ENCODE measurements at regions not wholly inside any gene's neighbourhood (a gene's known extent, or its start where the extent isn't known, plus 50 kb on each side); places are given as distances from the start of the nearest gene placed in this dataset.
"Not testable (repeated sequence)": the region's sequence is repeated elsewhere in the genome, so short reads cannot be mapped to it uniquely, and the experiment has no call there.

DNA sequence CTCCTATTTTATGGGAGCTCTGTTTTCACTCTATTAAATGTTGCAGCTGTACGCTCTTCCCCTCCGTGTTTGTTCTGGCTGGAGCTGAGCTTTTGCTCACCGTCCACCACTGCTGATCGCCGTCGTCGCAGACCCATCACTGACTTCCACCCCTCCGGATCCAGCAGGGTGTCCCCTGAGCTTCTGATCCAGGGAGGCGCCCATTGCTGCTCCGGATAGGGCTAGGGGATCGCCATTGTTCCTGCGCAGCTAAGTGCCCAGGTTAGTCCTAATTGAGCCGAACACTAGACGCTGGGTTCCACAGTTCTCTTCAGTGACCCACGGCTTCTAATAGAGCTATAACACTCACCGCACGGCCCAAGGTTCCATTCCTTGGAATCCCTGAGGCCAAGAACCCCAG is 96.2 kb upstream of the PRDM9 start:
- H3K36me3 ChIP-seq (ENCODE audit: insufficient read depth, low read length, poor library complexity, severe bottlenecking) = no peaks in the 10 kb centered on the region
- no peak for TF ChIP-seq EZH2 (IDR thresholded peaks at IDR 0.05; ENCODE audit: borderline replicate concordance, low read depth, low read length, poor library complexity, severe bottlenecking)
- TF ChIP-seq, protein P1, sequence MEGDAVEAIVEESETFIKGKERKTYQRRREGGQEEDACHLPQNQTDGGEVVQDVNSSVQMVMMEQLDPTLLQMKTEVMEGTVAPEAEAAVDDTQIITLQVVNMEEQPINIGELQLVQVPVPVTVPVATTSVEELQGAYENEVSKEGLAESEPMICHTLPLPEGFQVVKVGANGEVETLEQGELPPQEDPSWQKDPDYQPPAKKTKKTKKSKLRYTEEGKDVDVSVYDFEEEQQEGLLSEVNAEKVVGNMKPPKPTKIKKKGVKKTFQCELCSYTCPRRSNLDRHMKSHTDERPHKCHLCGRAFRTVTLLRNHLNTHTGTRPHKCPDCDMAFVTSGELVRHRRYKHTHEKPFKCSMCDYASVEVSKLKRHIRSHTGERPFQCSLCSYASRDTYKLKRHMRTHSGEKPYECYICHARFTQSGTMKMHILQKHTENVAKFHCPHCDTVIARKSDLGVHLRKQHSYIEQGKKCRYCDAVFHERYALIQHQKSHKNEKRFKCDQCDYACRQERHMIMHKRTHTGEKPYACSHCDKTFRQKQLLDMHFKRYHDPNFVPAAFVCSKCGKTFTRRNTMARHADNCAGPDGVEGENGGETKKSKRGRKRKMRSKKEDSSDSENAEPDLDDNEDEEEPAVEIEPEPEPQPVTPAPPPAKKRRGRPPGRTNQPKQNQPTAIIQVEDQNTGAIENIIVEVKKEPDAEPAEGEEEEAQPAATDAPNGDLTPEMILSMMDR (conservative IDR thresholded peaks at IDR 0.05; ENCODE audit: low read depth, low read length) = no peak
- intact Hi-C loops (cut with micrococcal nuclease; ENCODE audit: unreplicated experiment) = no loop called here
- H3K27me3 ChIP-seq (replicated peaks; ENCODE audit: insufficient read depth, low read depth, low read length, poor library complexity) = no peaks in the 10 kb centered on the region
- POLR2A ChIA-PET (ENCODE audit: low non-redundant PET) = no interaction called here
- no peak for DNase-seq (ENCODE audit: low spot score)
- no TSS peak for BruUV-seq (replicated peaks)
- H3K4me1 ChIP-seq (ENCODE audit: insufficient read depth, low read length, poor library complexity, severe bottlenecking) = no peaks in the 10 kb centered on the region
- no peak overlapping the region for H3K27ac ChIP-seq (ENCODE audit: low read depth, low read length, poor library complexity, severe bottlenecking)
- H3K4me3 ChIP-seq (ENCODE audit: low read depth, low read length, poor library complexity, severe bottlenecking) = no peak overlapping the region
- CTCF ChIA-PET = no interaction called here
- no peaks in the 10 kb centered on the region for H3K9me3 ChIP-seq (ENCODE audit: low read depth, low read length, poor library complexity, severe bottlenecking)

DNA sequence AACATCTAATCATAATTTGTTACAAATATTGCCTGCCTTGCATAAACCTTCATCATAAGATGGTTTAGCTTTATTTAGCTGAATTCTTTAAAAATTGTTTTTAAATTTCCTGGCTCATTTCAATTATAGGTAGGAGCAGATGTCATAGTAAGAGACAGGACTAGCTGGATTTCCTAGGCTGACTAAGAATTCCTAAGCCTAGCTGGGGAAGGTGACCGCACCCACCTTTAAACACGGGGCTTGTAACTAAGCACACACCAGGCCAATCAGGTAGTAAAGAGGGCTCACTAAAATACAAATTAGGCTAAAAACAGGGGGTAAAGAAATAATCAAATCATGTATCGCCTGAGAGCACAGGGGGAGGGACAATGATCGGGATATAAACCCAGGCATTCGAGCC is 96.6 kb upstream of the PRDM9 start:
- BruUV-seq (replicated peaks); H3K4me3 ChIP-seq (ENCODE audit: low read depth, low read length, poor library complexity, severe bottlenecking); H3K4me1 ChIP-seq (ENCODE audit: insufficient read depth, low read length, poor library complexity, severe bottlenecking); POLR2A ChIA-PET (ENCODE audit: low non-redundant PET); H3K9me3 ChIP-seq (ENCODE audit: low read depth, low read length, poor library complexity, severe bottlenecking); H3K36me3 ChIP-seq (ENCODE audit: insufficient read depth, low read length, poor library complexity, severe bottlenecking); H3K27ac ChIP-seq (ENCODE audit: low read depth, low read length, poor library complexity, severe bottlenecking); intact Hi-C loops (cut with micrococcal nuclease; ENCODE audit: unreplicated experiment); CTCF ChIA-PET; DNase-seq (ENCODE audit: low spot score); H3K27me3 ChIP-seq (replicated peaks; ENCODE audit: insufficient read depth, low read depth, low read length, poor library complexity): not testable (repeated sequence)

DNA sequence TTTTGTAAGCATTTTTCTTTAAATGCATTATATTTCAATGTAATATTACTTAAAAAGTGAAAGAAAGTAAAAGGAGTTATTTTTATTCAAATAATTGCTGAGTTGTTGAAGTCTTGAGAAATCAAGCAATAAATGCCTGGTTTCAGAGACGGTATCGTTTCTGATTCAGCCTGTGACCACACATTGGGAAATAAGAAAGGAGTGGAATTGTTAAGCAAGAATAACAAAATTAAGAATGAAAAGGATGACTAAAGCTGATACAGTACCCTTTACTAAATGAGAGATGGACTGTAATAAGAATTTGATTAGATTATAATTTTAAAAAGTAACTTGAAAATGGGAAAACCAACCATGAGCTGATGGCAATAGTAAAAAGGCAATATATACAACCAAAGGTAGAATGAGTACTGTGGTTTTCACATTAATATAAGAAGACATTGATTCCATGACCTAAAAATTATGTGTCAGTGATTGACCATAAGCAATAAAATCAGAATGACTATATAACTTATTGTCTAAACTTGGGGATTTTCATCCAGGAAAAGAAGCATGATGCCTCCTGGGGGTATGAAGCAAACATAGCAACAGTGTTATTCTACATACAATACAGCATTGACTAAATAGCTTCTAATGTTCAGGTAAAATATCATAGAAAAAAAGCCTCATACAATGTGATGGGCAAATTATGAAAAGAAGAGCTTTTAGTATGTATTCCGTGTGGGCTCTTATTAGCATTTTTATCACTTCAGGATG is 101.9 kb upstream of the PRDM9 start:
- CTCF ChIA-PET = interaction anchor here (1.2 kb wide), 1 partner anchor 196 kb away, joined by 4 read pairs; no protein-coding TSS in a partner anchor
- DNase-seq (ENCODE audit: low spot score) = no peak
- Histone ChIP-seq H3K4me1 (ENCODE audit: insufficient read depth, low read length, poor library complexity, severe bottlenecking) (no peaks in the 10 kb centered on the region), H3K27me3 (replicated peaks; ENCODE audit: insufficient read depth, low read depth, low read length, poor library complexity) (no peaks in the 10 kb centered on the region), H3K27ac (ENCODE audit: low read depth, low read length, poor library complexity, severe bottlenecking) (no peak overlapping the region), H3K36me3 (ENCODE audit: insufficient read depth, low read length, poor library complexity, severe bottlenecking) (no peaks in the 10 kb centered on the region), H3K9me3 (ENCODE audit: low read depth, low read length, poor library complexity, severe bottlenecking) (no peaks in the 10 kb centered on the region), H3K4me3 (ENCODE audit: low read depth, low read length, poor library complexity, severe bottlenecking) (no peak overlapping the region)
- POLR2A ChIA-PET (ENCODE audit: low non-redundant PET) = interaction anchor here (0.5 kb wide), 1 partner anchor 450 kb away, joined by 3 read pairs; no protein-coding TSS in a partner anchor
- intact Hi-C loops (cut with micrococcal nuclease; ENCODE audit: unreplicated experiment) = no loop called here
- BruUV-seq (replicated peaks) = no TSS peak
- TF ChIP-seq EZH2 (IDR thresholded peaks at IDR 0.05; ENCODE audit: borderline replicate concordance, low read depth, low read length, poor library complexity, severe bottlenecking) = no peak
- TF ChIP-seq, protein P1 (conservative IDR thresholded peaks at IDR 0.05; ENCODE audit: low read depth, low read length) = peak; percentile 24; the same call in 1 of the 2 replicates

DNA sequence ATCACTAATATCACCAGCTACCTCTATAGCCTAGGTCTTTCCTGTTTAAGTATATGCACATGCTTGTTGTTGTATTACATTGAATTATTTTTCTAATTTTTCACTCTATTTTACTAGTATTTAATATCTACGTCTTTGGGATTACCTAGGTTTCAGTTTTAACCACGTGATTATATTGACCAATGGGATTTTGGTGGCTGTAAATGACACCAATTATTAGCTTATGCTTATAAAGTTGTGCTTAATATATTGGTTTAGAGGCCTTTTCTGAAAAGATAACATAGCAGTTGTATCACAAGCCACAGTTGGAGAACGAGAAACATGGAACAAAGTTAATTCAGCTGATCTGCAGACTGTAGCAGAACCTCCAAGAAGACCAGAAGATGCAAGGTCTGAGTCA is 104.8 kb upstream of the PRDM9 start:
- no peak overlapping the region for H3K27ac ChIP-seq (ENCODE audit: low read depth, low read length, poor library complexity, severe bottlenecking)
- H3K27me3 ChIP-seq (replicated peaks; ENCODE audit: insufficient read depth, low read depth, low read length, poor library complexity) = no peaks in the 10 kb centered on the region
- no peak for TF ChIP-seq EZH2 (IDR thresholded peaks at IDR 0.05; ENCODE audit: borderline replicate concordance, low read depth, low read length, poor library complexity, severe bottlenecking)
- TF ChIP-seq, protein P1 (conservative IDR thresholded peaks at IDR 0.05; ENCODE audit: low read depth, low read length) = no peak
- DNase-seq (ENCODE audit: low spot score) = no peak
- CTCF ChIA-PET = no interaction called here
- no peaks in the 10 kb centered on the region for H3K4me1 ChIP-seq (ENCODE audit: insufficient read depth, low read length, poor library complexity, severe bottlenecking)
- POLR2A ChIA-PET (ENCODE audit: low non-redundant PET) = no interaction called here
- no TSS peak for BruUV-seq (replicated peaks)
- H3K9me3 ChIP-seq (ENCODE audit: low read depth, low read length, poor library complexity, severe bottlenecking) = no peaks in the 10 kb centered on the region
- no peaks in the 10 kb centered on the region for H3K36me3 ChIP-seq (ENCODE audit: insufficient read depth, low read length, poor library complexity, severe bottlenecking)
- intact Hi-C loops (cut with micrococcal nuclease; ENCODE audit: unreplicated experiment) = no loop called here
- no peak overlapping the region for H3K4me3 ChIP-seq (ENCODE audit: low read depth, low read length, poor library complexity, severe bottlenecking)
